ENCODE measurements at regions not wholly inside any gene's neighbourhood (a gene's known extent, or its start where the extent isn't known, plus 50 kb on each side); places are given as distances from the start of the nearest gene placed in this dataset.
"Not testable (repeated sequence)": the region's sequence is repeated elsewhere in the genome, so short reads cannot be mapped to it uniquely, and the experiment has no call there.

- DNase-seq, result no peak
These were observed 343.2 kb upstream of the ADAMTS9 start for GRCh38 chr3:65030847-65031463.

GRCh38 chr3:65030014-65030627 lies 342.3 kb upstream of the ADAMTS9 start:
- DNase-seq, result no peak

GRCh38 chr3:65029130-65029529 lies 341.3 kb upstream of the ADAMTS9 start:
- no peak for DNase-seq

- DNase-seq, result no peak
These were observed 340.2 kb upstream of the ADAMTS9 start for GRCh38 chr3:65028024-65028423.

- no peak for DNase-seq
These were observed 339.5 kb upstream of the ADAMTS9 start for GRCh38 chr3:65027335-65027734.

- no peak for DNase-seq
These were observed 338.4 kb upstream of the ADAMTS9 start for GRCh38 chr3:65026151-65026550.

GRCh38 chr3:65024148-65024547 lies 336.3 kb upstream of the ADAMTS9 start:
- no peak for DNase-seq

- no peak for DNase-seq
These were observed 332.7 kb upstream of the ADAMTS9 start for GRCh38 chr3:65020281-65021160.

- DNase-seq, result peak; percentile 63
These were observed 331.7 kb upstream of the ADAMTS9 start for GRCh38 chr3:65019443-65020055.

GRCh38 chr3:65018801-65019200 lies 331.0 kb upstream of the ADAMTS9 start:
- no peak for DNase-seq

GRCh38 chr3:65017359-65017758 lies 329.6 kb upstream of the ADAMTS9 start:
- DNase-seq, result no peak

- no peak for DNase-seq
These were observed 327.9 kb upstream of the ADAMTS9 start for GRCh38 chr3:65015711-65016110.

- no peak for DNase-seq
These were observed 325.3 kb upstream of the ADAMTS9 start for GRCh38 chr3:65013053-65013452.

- no peak for DNase-seq
These were observed 318.5 kb upstream of the ADAMTS9 start for GRCh38 chr3:65006300-65006739.

GRCh38 chr3:65005486-65005885 lies 317.7 kb upstream of the ADAMTS9 start:
- no peak for DNase-seq

- no peak for DNase-seq
These were observed 317.0 kb upstream of the ADAMTS9 start for GRCh38 chr3:65004795-65005295.

- no peak for DNase-seq
These were observed 316.5 kb upstream of the ADAMTS9 start for GRCh38 chr3:65004306-65004705.

GRCh38 chr3:65001119-65001518 lies 313.3 kb upstream of the ADAMTS9 start:
- not testable (repeated sequence) for DNase-seq

GRCh38 chr3:64998317-64998716 lies 310.5 kb upstream of the ADAMTS9 start:
- DNase-seq, result no peak

- no peak for DNase-seq
These were observed 308.2 kb upstream of the ADAMTS9 start for GRCh38 chr3:64995857-64996551.

GRCh38 chr3:64993781-64994180 lies 306.0 kb upstream of the ADAMTS9 start:
- no peak for DNase-seq

- no peak for DNase-seq
These were observed 304.9 kb upstream of the ADAMTS9 start for GRCh38 chr3:64992530-64993285.

All from NCI-H1417 treated with DMSO at 0.1 percent for 48 hours (cell line).